Endothelial cell of umbilical vein (primary cell): ENCODE measurements at regions not wholly inside any gene's neighbourhood (a gene's known extent, or its start where the extent isn't known, plus 50 kb on each side); places are given as distances from the start of the nearest gene placed in this dataset.

Source experiments
- BruUV-seq: library from RNA; stranded (reverse); fragments of 400-500 nt; replicated peaks from 2 replicates; lab custom pipeline; 2021; lab: Mats Ljungman, UMichigan
- CTCF ChIA-PET: fragments of 300-600, 350-600 bp; sonication (Branson Sonifier 250); formaldehyde crosslinking; loops from one replicate; lab custom pipeline; 2021; ENCODE audit warnings: antibody characterized with exemption, inconsistent platforms; lab: Charles Lee
- POLR2A ChIA-PET: fragments of 300-600, 350-600 bp; sonication (Branson Sonifier 250); formaldehyde crosslinking; loops from one replicate; lab custom pipeline; 2021; ENCODE audit warnings: antibody characterized with exemption, inconsistent platforms; lab: Charles Lee
- DNase-seq: peaks from one replicate; pipeline ENCODE4 v3.0.0-alpha.2; 2011; ENCODE audit warnings: low read depth, low spot score
- FAIRE-seq: peaks from 2 replicates; lab custom pipeline; 2011; peaks lifted over from hg19 to GRCh38; lab: Jason Lieb, UNC
- H2AFZ ChIP-seq: 2 replicates; pipeline ENCODE4 v1.6.0; 2012; ENCODE audit warnings: low read depth, low read length, control low read depth, inconsistent platforms
- H3K27ac ChIP-seq: 2 replicates; pipeline ENCODE4 v1.5.1; 2011; ENCODE audit warnings: low read depth, mild to moderate bottlenecking, control low read depth, low read length, moderate library complexity; ENCODE audit not compliant: insufficient read depth
- H3K27me3 ChIP-seq, 2 experiments: 2 replicates each; pipeline versions ENCODE4 v1.6.0 to v1.6.1; 2011; ENCODE audit warnings: low read length in 2 of 2, mixed read lengths in 1 of 2; ENCODE audit not compliant: control insufficient read depth in 2 of 2, insufficient read depth in 2 of 2
- H3K36me3 ChIP-seq, 2 experiments: 2 replicates in 1 of 2; 3 replicates in 1 of 2; pipeline ENCODE4 v1.5.1; 2011; ENCODE audit warnings: low read length in 2 of 2, mild to moderate bottlenecking in 1 of 2, moderate library complexity in 1 of 2; ENCODE audit not compliant: control insufficient read depth in 2 of 2, insufficient read depth in 2 of 2; ENCODE audit errors: extremely low read depth in 1 of 2
- H3K4me1 ChIP-seq: 3 replicates; pipeline ENCODE4 v1.5.1; 2011; ENCODE audit warnings: mild to moderate bottlenecking, low read length; ENCODE audit not compliant: control insufficient read depth, insufficient read depth; ENCODE audit errors: extremely low read depth
- H3K4me2 ChIP-seq: 2 replicates; pipeline ENCODE4 v1.6.1; 2011; ENCODE audit warnings: low read length, control low read depth, mixed read lengths; ENCODE audit not compliant: insufficient read depth
- H3K4me3 ChIP-seq, 3 experiments: fragments of 200-600 bp in 1 of 3; sonication (generic), shearing (Covaris generic) in 1 of 3; replicated peaks in 1 of 3; 2 replicates each; pipeline ENCODE4 v1.5.1; 2011 to 2016; ENCODE audit warnings: control low read depth in 3 of 3, low read length in 3 of 3, mild to moderate bottlenecking in 2 of 3, inconsistent platforms in 1 of 3, low read depth in 1 of 3, moderate library complexity in 1 of 3; ENCODE audit not compliant: insufficient read depth in 1 of 3
- H3K79me2 ChIP-seq: 2 replicates; pipeline ENCODE4 v1.6.0; 2012; ENCODE audit warnings: low read length, inconsistent platforms; ENCODE audit not compliant: control insufficient read depth, insufficient read depth
- H3K9ac ChIP-seq: replicated peaks from 2 replicates; pipeline ENCODE3; 2011; ENCODE audit warnings: low read length, control low read depth; ENCODE audit not compliant: insufficient read depth; ENCODE audit errors: extremely low read depth
- H3K9me1 ChIP-seq: replicated peaks from 3 replicates; pipeline ENCODE4 v1.6.0; 2011; ENCODE audit warnings: mild to moderate bottlenecking, low read length; ENCODE audit not compliant: control insufficient read depth, insufficient read depth; ENCODE audit errors: extremely low read depth
- H3K9me3 ChIP-seq: replicated peaks from 2 replicates; pipeline ENCODE4 v1.5.1; 2012; ENCODE audit warnings: low read length, inconsistent platforms; ENCODE audit not compliant: control insufficient read depth, insufficient read depth
- H4K20me1 ChIP-seq: replicated peaks from 2 replicates; pipeline ENCODE3; 2011; ENCODE audit warnings: mild to moderate bottlenecking, low read length; ENCODE audit not compliant: control insufficient read depth, insufficient read depth; ENCODE audit errors: extremely low read depth
- CTCF ChIP-seq, 2 donors: IDR thresholded peaks; 1 replicate in 1 of 2; 2 replicates in 1 of 2; pipeline ENCODE4 v1.5.1; 2011; ENCODE audit warnings: low read length in 2 of 2, mild to moderate bottlenecking in 2 of 2, moderate library complexity in 2 of 2, control low read depth in 1 of 2, inconsistent platforms in 1 of 2, low read depth in 1 of 2; ENCODE audit not compliant: insufficient read depth in 1 of 2; ENCODE audit errors: extremely low read depth in 1 of 2
- EZH2 ChIP-seq: IDR thresholded peaks from 2 replicates; pipeline ENCODE4 v1.6.1; 2012; ENCODE audit warnings: borderline replicate concordance, low read depth, mild to moderate bottlenecking, moderate library complexity, low read length, inconsistent platforms; ENCODE audit not compliant: severe bottlenecking
- FOS ChIP-seq: IDR thresholded peaks from 2 replicates; pipeline ENCODE4 v1.6.1; 2011; ENCODE audit warnings: mild to moderate bottlenecking, low read length, moderate library complexity, borderline replicate concordance; ENCODE audit not compliant: insufficient read depth
- GATA2 ChIP-seq: IDR thresholded peaks from 2 replicates; pipeline ENCODE4 v1.7.0; 2011; ENCODE audit warnings: low read depth, mild to moderate bottlenecking, moderate library complexity, mixed read lengths, low read length; ENCODE audit not compliant: insufficient read length, insufficient read depth
- JUN ChIP-seq: IDR thresholded peaks from 2 replicates; pipeline ENCODE4 v1.6.1; 2011; ENCODE audit warnings: borderline replicate concordance, low read depth; ENCODE audit not compliant: insufficient read length, insufficient read depth
- MAX ChIP-seq: IDR thresholded peaks from 2 replicates; pipeline ENCODE4 v1.6.1; 2011; ENCODE audit not compliant: insufficient read depth, insufficient read length
- MYC ChIP-seq: IDR thresholded peaks from one replicate; pipeline ENCODE4 v1.6.1; 2011; ENCODE audit warnings: mild to moderate bottlenecking, low read depth, low read length
- POLR2A ChIP-seq: IDR thresholded peaks from 2 replicates; pipeline ENCODE4 v1.6.1; 2012; ENCODE audit warnings: low read depth, mild to moderate bottlenecking, control low read depth, low read length
- POLR2AphosphoS5 ChIP-seq: IDR thresholded peaks from 2 replicates; pipeline ENCODE4 v1.6.1; 2012; ENCODE audit warnings: low read depth, mild to moderate bottlenecking, control low read depth, low read length, moderate library complexity; ENCODE audit not compliant: insufficient read depth
- dilution Hi-C: fragments of 300-500 bp; cut with MboI; formaldehyde crosslinking; loops from one replicate; pipeline ENCODE4 v1.15.0; 2019; ENCODE audit warnings: low sequenced_read_pairs; ENCODE audit not compliant: extremely low pct_ligation_motif_present
- intact Hi-C: fragments of 100-400 bp; cut with micrococcal nuclease; formaldehyde crosslinking; loops from one replicate; pipeline ENCODE4 v1.10.0; 2022

DNA sequence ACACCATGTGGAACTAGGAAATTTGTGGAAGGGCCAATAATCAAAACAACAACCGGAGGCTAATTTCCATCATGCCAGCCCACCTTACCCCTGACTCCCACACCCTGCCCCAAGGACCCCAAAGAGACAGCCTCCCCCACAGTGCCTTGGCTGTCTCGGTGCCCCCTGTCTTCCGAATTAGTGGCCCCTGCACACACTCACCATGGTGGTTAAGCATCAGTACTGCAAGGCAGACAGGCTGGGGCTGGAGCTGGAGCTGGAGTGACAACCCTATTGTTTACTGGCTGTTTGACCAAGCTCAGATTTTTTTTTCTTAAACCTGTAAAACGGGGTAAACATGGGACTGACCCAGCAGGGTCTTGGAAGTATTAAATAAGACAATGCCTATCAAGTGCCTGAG lies 238.0 kb downstream of the TFAP2C start:
- H3K9ac ChIP-seq = no peak overlapping the region
- H3K27ac ChIP-seq = no peak overlapping the region
- no peaks in the 10 kb centered on the region for H3K27me3 ChIP-seq
- no peaks in the 10 kb centered on the region for H4K20me1 ChIP-seq
- ChIA-PET CTCF (no interaction called here), POLR2A (no interaction called here)
- H3K36me3 ChIP-seq = no peaks in the 10 kb centered on the region
- no peak overlapping the region for H3K4me3 ChIP-seq
- no peaks in the 10 kb centered on the region for H3K9me3 ChIP-seq
- H3K4me1 ChIP-seq = no peaks in the 10 kb centered on the region
- H2AFZ ChIP-seq = no peak overlapping the region
- dilution Hi-C loops = no loop called here
- H3K4me2 ChIP-seq = no peak overlapping the region
- TF ChIP-seq POLR2AphosphoS5 (no peak), MYC (no peak), JUN (no peak), POLR2A (no peak), EZH2 (no peak), MAX (no peak), GATA2 (no peak), CTCF (IDR thresholded peaks at IDR 0.05; ENCODE audit: extremely low read depth in 1 of 2, insufficient read depth in 1 of 2, low read depth in 1 of 2, low read length in 2 of 2) (no peak), FOS (no peak)
- DNase-seq = no peak
- no peaks in the 10 kb centered on the region for H3K9me1 ChIP-seq
- no peaks in the 10 kb centered on the region for H3K79me2 ChIP-seq
- no TSS peak for BruUV-seq
- FAIRE-seq = no peak
- intact Hi-C loops = no loop called here
